Sigmoid colon (tissue), 6 donors: ENCODE measurements at regions not wholly inside any gene's neighbourhood (a gene's known extent, or its start where the extent isn't known, plus 50 kb on each side); places are given as distances from the start of the nearest gene placed in this dataset.

Experiments used
- DNase-seq: peaks from one replicate; pipeline ENCODE4 v3.0.0-alpha.2; 2019
- H3K27ac ChIP-seq, 4 donors: fragments of 200-600 bp; sonication (generic); one replicate each; pipeline ENCODE4 v1.5.1; 2016 to 2019; ENCODE audit warnings: mild to moderate bottlenecking in 1 of 4
- H3K27me3 ChIP-seq, 3 donors: fragments of 200-600 bp; sonication (generic); one replicate each; pipeline ENCODE4 v1.5.1; 2019; ENCODE audit warnings: mild to moderate bottlenecking in 1 of 3
- H3K36me3 ChIP-seq, 4 donors: fragments of 200-600 bp; sonication (generic); one replicate each; pipeline ENCODE4 v1.5.1; 2016 to 2019
- H3K4me1 ChIP-seq, 4 donors: fragments of 200-600 bp; sonication (generic); one replicate each; pipeline ENCODE4 v1.5.1; 2017 to 2019
- H3K4me3 ChIP-seq, 4 donors: fragments of 200-600 bp; sonication (generic); one replicate each; pipeline ENCODE4 v1.5.1; 2017 to 2019; ENCODE audit warnings: mild to moderate bottlenecking in 2 of 4, moderate library complexity in 1 of 4
- H3K9me3 ChIP-seq, 4 donors: fragments of 200-600 bp in 3 of 4; sonication (generic) in 3 of 4; one replicate each; pipeline versions ENCODE4 v1.5.1 to v1.6.1; 2013 to 2019
- CTCF ChIP-seq, 4 experiments: fragments of 450-650 bp in 3 of 4; fragments of 200-600 bp in 1 of 4; IDR thresholded peaks; one replicate each; pipeline ENCODE4 v1.5.1; 2016 to 2019; ENCODE audit warnings: antibody characterized with exemption in 4 of 4, mild to moderate bottlenecking in 3 of 4, moderate library complexity in 2 of 4
- EP300 ChIP-seq, 4 donors: sonication (generic); formaldehyde crosslinking; IDR thresholded peaks; one replicate each; pipeline ENCODE4 v1.6.1; 2017; ENCODE audit warnings: antibody characterized with exemption in 4 of 4
- POLR2A ChIP-seq, 2 donors: fragments of 450-650 bp; IDR thresholded peaks; one replicate each; pipeline ENCODE4 v1.6.1; 2016; ENCODE audit warnings: antibody characterized with exemption in 2 of 2, mild to moderate bottlenecking in 2 of 2, moderate library complexity in 2 of 2
- POLR2AphosphoS5 ChIP-seq, 4 donors: sonication (generic); formaldehyde crosslinking; IDR thresholded peaks; one replicate each; pipeline ENCODE4 v1.6.1; 2017; ENCODE audit warnings: antibody characterized with exemption in 4 of 4
- WGBS, 2 donors: extraction: QIAGEN DNeasy Blood & Tissue Kit; methylation state at CpG; one replicate each; pipeline ENCODE4 v1.1.7; 2013; 5-methylcytosine and 5-hydroxymethylcytosine counted together
- intact Hi-C: fragments of 100-400 bp; cut with DNase I; formaldehyde crosslinking; loops from one replicate; pipeline ENCODE4 v1.15.1; 2023
- donor health status: healthy with polysubstance abuse.
- donor health status: healthy.

GRCh38 chr4:42329421-42329820, 67.9 kb upstream of the SHISA3 start:
- TF ChIP-seq POLR2A (IDR thresholded peaks at IDR 0.05) (no peak), POLR2AphosphoS5 (IDR thresholded peaks at IDR 0.05) (no peak)
- H3K27me3 ChIP-seq: no peaks in the 10 kb centered on the region
- intact Hi-C loops: no loop called here
- no peaks in the 10 kb centered on the region for H3K36me3 ChIP-seq
- no peaks in the 10 kb centered on the region for H3K9me3 ChIP-seq
- peaks cover 0 to 7% (median 0%) of the 10 kb centered on the region in 4 donors for H3K4me1 ChIP-seq
- H3K27ac ChIP-seq: no peak overlapping the region
- DNase-seq: no peak
- H3K4me3 ChIP-seq: no peak overlapping the region
- 20 to 32% methylated on average over 3 of the region's 3 CpGs for WGBS, 2 donors

- intact Hi-C loops: no loop called here
- DNase-seq: no peak
- Histone ChIP-seq H3K9me3 (no peaks in the 10 kb centered on the region), H3K36me3 (no peaks in the 10 kb centered on the region), H3K4me3 (no peak overlapping the region), H3K4me1 (peaks cover 0 to 7% (median 0%) of the 10 kb centered on the region in 4 donors), H3K27me3 (no peaks in the 10 kb centered on the region), H3K27ac (no peak overlapping the region)
- no peak for TF ChIP-seq CTCF (IDR thresholded peaks at IDR 0.05)
- TF ChIP-seq EP300 (IDR thresholded peaks at IDR 0.05): no peak
- no peak for TF ChIP-seq POLR2A (IDR thresholded peaks at IDR 0.05)
- no peak for TF ChIP-seq POLR2AphosphoS5 (IDR thresholded peaks at IDR 0.05)
- 72 to 73% methylated on average over 7 of the region's 7 CpGs for WGBS, 2 donors
Observed at GRCh38 chr4:42330002-42330592, 67.2 kb upstream of the SHISA3 start.

- Histone ChIP-seq H3K9me3 (no peaks in the 10 kb centered on the region), H3K4me3 (no peak overlapping the region), H3K27ac (no peak overlapping the region), H3K4me1 (peaks cover 0 to 7% (median 0%) of the 10 kb centered on the region in 4 donors), H3K27me3 (no peaks in the 10 kb centered on the region), H3K36me3 (no peaks in the 10 kb centered on the region)
- intact Hi-C loops: no loop called here
- WGBS, 2 donors: 43 to 86% methylated on average over 1 of the region's 1 CpG
- no peak for TF ChIP-seq CTCF (IDR thresholded peaks at IDR 0.05)
- no peak for TF ChIP-seq POLR2A (IDR thresholded peaks at IDR 0.05)
- no peak for TF ChIP-seq EP300 (IDR thresholded peaks at IDR 0.05)
- TF ChIP-seq POLR2AphosphoS5 (IDR thresholded peaks at IDR 0.05): no peak
- no peak for DNase-seq
Observed at GRCh38 chr4:42331040-42331439, 66.2 kb upstream of the SHISA3 start.

- no peak for TF ChIP-seq POLR2A (IDR thresholded peaks at IDR 0.05)
- TF ChIP-seq EP300 (IDR thresholded peaks at IDR 0.05): no peak
- TF ChIP-seq POLR2AphosphoS5 (IDR thresholded peaks at IDR 0.05): peak in 1 of 4 donors; percentile 12
- no peak for TF ChIP-seq CTCF (IDR thresholded peaks at IDR 0.05)
- peaks cover 0 to 7% (median 0%) of the 10 kb centered on the region in 4 donors for H3K4me1 ChIP-seq
- no peak overlapping the region for H3K4me3 ChIP-seq
- H3K27ac ChIP-seq: no peak overlapping the region
- WGBS, 2 donors: 58 to 74% methylated on average over 6 of the region's 6 CpGs
- peak; percentile 65 for DNase-seq
- no peaks in the 10 kb centered on the region for H3K27me3 ChIP-seq
- intact Hi-C loops: no loop called here
- H3K36me3 ChIP-seq: no peaks in the 10 kb centered on the region
- H3K9me3 ChIP-seq: no peaks in the 10 kb centered on the region
Observed at GRCh38 chr4:42331914-42332368, 65.3 kb upstream of the SHISA3 start.

GRCh38 chr4:42339935-42340406, 57.3 kb upstream of the SHISA3 start:
- Histone ChIP-seq H3K4me3 (no peak overlapping the region), H3K27me3 (no peaks in the 10 kb centered on the region), H3K9me3 (no peaks in the 10 kb centered on the region), H3K4me1 (no peaks in the 10 kb centered on the region), H3K36me3 (no peaks in the 10 kb centered on the region), H3K27ac (peak overlapping the region in 3 of 4 donors; percentile 10 to 57 (median 32))
- intact Hi-C loops: no loop called here
- DNase-seq: no peak
- TF ChIP-seq CTCF (IDR thresholded peaks at IDR 0.05) (no peak), POLR2AphosphoS5 (IDR thresholded peaks at IDR 0.05) (no peak), POLR2A (IDR thresholded peaks at IDR 0.05) (no peak), EP300 (IDR thresholded peaks at IDR 0.05) (no peak)
- 54 to 72% methylated on average over 7 of the region's 7 CpGs for WGBS, 2 donors
